H9 (cell line): ENCODE measurements at regions not wholly inside any gene's neighbourhood (a gene's known extent, or its start where the extent isn't known, plus 50 kb on each side); places are given as distances from the start of the nearest gene placed in this dataset.

Source experiments
- DNase-seq: peaks from one replicate; pipeline ENCODE4 v3.0.0-alpha.2; 2017
- H2AFZ ChIP-seq: one replicate; pipeline ENCODE4 v1.6.1; 2013; ENCODE audit warnings: mild to moderate bottlenecking, low read length, control low read depth, moderate library complexity
- H2AK5ac ChIP-seq: 2 replicates; pipeline ENCODE4 v1.6.1; 2013; ENCODE audit warnings: low read length, control low read depth, mixed read lengths; ENCODE audit not compliant: insufficient read length
- H2BK120ac ChIP-seq: one replicate; pipeline ENCODE4 v1.6.1; 2013; ENCODE audit warnings: low read depth, mild to moderate bottlenecking, low read length, control low read depth, inconsistent platforms; ENCODE audit not compliant: poor library complexity, severe bottlenecking
- H2BK12ac ChIP-seq: 2 replicates; pipeline ENCODE4 v1.6.1; 2013; ENCODE audit warnings: low read length, control low read depth, mixed read lengths, low read depth; ENCODE audit not compliant: insufficient read length
- H2BK15ac ChIP-seq: 2 replicates; pipeline ENCODE4 v1.6.1; 2013; ENCODE audit warnings: low read depth, low read length, control low read depth
- H2BK20ac ChIP-seq: one replicate; pipeline ENCODE4 v1.6.1; 2013; ENCODE audit warnings: low read depth, mild to moderate bottlenecking, low read length, control low read depth, inconsistent platforms; ENCODE audit not compliant: poor library complexity, severe bottlenecking
- H2BK5ac ChIP-seq: 2 replicates; pipeline ENCODE4 v1.6.1; 2013; ENCODE audit warnings: low read length, control low read depth, mixed read lengths; ENCODE audit not compliant: insufficient read length
- H3K14ac ChIP-seq: 2 replicates; pipeline ENCODE4 v1.6.1; 2013; ENCODE audit warnings: low read length, control low read depth; ENCODE audit not compliant: insufficient read depth
- H3K18ac ChIP-seq: 2 replicates; pipeline ENCODE4 v1.6.1; 2013; ENCODE audit warnings: low read depth, mild to moderate bottlenecking, mixed read lengths, low read length, control low read depth; ENCODE audit not compliant: insufficient read length
- H3K23ac ChIP-seq: 2 replicates; pipeline ENCODE4 v1.6.1; 2013; ENCODE audit warnings: low read length, control low read depth, mixed read lengths, low read depth; ENCODE audit not compliant: insufficient read length
- H3K23me2 ChIP-seq: 2 replicates; pipeline ENCODE4 v1.6.1; 2013; ENCODE audit warnings: low read depth, mild to moderate bottlenecking, mixed read lengths, low read length, control low read depth; ENCODE audit not compliant: insufficient read length, poor library complexity, severe bottlenecking
- H3K27ac ChIP-seq: 2 replicates; pipeline ENCODE4 v1.5.1; 2013; ENCODE audit warnings: low read length, control low read depth, mixed read lengths, low read depth; ENCODE audit not compliant: insufficient read length
- H3K27me3 ChIP-seq: 2 replicates; pipeline ENCODE4 v1.6.1; 2013; ENCODE audit warnings: low read length, control low read depth, inconsistent platforms; ENCODE audit not compliant: insufficient read depth
- H3K4ac ChIP-seq: 2 replicates; pipeline ENCODE4 v1.6.1; 2013; ENCODE audit warnings: low read depth, mild to moderate bottlenecking, control low read depth, inconsistent platforms, low read length, moderate library complexity
- H3K4me1 ChIP-seq: 2 replicates; pipeline ENCODE4 v1.6.1; 2013; ENCODE audit warnings: low read length, control low read depth, inconsistent platforms; ENCODE audit not compliant: insufficient read depth
- H3K4me2 ChIP-seq: 2 replicates; pipeline ENCODE4 v1.6.1; 2013; ENCODE audit warnings: low read length, control low read depth, mixed read lengths; ENCODE audit not compliant: insufficient read length, insufficient read depth
- H3K56ac ChIP-seq: 2 replicates; pipeline ENCODE4 v1.6.1; 2013; ENCODE audit warnings: low read depth, mild to moderate bottlenecking, mixed read lengths, low read length, control low read depth; ENCODE audit not compliant: insufficient read length
- H3K79me1 ChIP-seq: 2 replicates; pipeline ENCODE4 v1.6.1; 2013; ENCODE audit warnings: low read depth, mild to moderate bottlenecking, moderate library complexity, low read length, control low read depth, inconsistent platforms; ENCODE audit not compliant: insufficient read depth, poor library complexity, severe bottlenecking
- H3K79me2 ChIP-seq: 2 replicates; pipeline ENCODE4 v1.6.1; 2013; ENCODE audit warnings: low read length, control low read depth, inconsistent platforms; ENCODE audit not compliant: insufficient read depth
- H3K9ac ChIP-seq: 2 replicates; pipeline ENCODE4 v1.6.1; 2013; ENCODE audit warnings: low read length, control low read depth, mixed read lengths; ENCODE audit not compliant: insufficient read length; ENCODE audit errors: extremely low read depth
- H3K9me3 ChIP-seq: one replicate; pipeline ENCODE4 v1.6.1; 2013; ENCODE audit warnings: low read depth, low read length, inconsistent platforms; ENCODE audit not compliant: control insufficient read depth
- H3T11ph ChIP-seq: one replicate; pipeline ENCODE4 v1.6.1; 2013; ENCODE audit warnings: mild to moderate bottlenecking, low read length, control low read depth, inconsistent platforms
- H4K20me1 ChIP-seq: one replicate; pipeline ENCODE4 v1.6.1; 2013; ENCODE audit not compliant: control insufficient read depth, insufficient read length, insufficient read depth
- H4K5ac ChIP-seq: 2 replicates; pipeline ENCODE4 v1.6.1; 2013; ENCODE audit warnings: low read depth, mild to moderate bottlenecking, mixed read lengths, low read length, control low read depth; ENCODE audit not compliant: insufficient read length
- H4K8ac ChIP-seq: replicated peaks from 2 replicates; pipeline ENCODE4 v1.6.1; 2013; ENCODE audit warnings: low read length, control low read depth, mixed read lengths, low read depth; ENCODE audit not compliant: insufficient read length
- H4K91ac ChIP-seq: 2 replicates; pipeline ENCODE4 v1.6.1; 2013; ENCODE audit warnings: low read depth, mild to moderate bottlenecking, moderate library complexity, mixed read lengths, low read length, control low read depth; ENCODE audit not compliant: insufficient read length
- H3K27ac Mint-ChIP-seq, 3 experiments: 2 replicates in 2 of 3; 3 replicates in 1 of 3; pipeline ENCODE4 v1.8.0; 2020 to 2021; ENCODE audit warnings: mixed read lengths in 3 of 3, mild to moderate bottlenecking in 1 of 3, moderate library complexity in 1 of 3
- H3K27me3 Mint-ChIP-seq: 2 replicates; pipeline ENCODE4 v1.8.0; 2021; ENCODE audit warnings: low read depth, mild to moderate bottlenecking, moderate library complexity, mixed read lengths
- H3K36me3 Mint-ChIP-seq, 3 experiments: 2 replicates in 2 of 3; 3 replicates in 1 of 3; pipeline ENCODE4 v1.8.0; 2020 to 2021; ENCODE audit warnings: low read depth in 3 of 3, mixed read lengths in 3 of 3; ENCODE audit not compliant: insufficient read depth in 1 of 3
- H3K4me1 Mint-ChIP-seq, 2 experiments: 2 replicates each; pipeline ENCODE4 v1.8.0; 2020; ENCODE audit warnings: mixed read lengths in 2 of 2
- H3K4me3 Mint-ChIP-seq, 2 experiments: 2 replicates in 1 of 2; 3 replicates in 1 of 2; pipeline ENCODE4 v1.8.0; 2020 to 2021; ENCODE audit warnings: mild to moderate bottlenecking in 2 of 2, mixed read lengths in 2 of 2, moderate library complexity in 1 of 2
- H3K9me3 Mint-ChIP-seq, 2 experiments: 2 replicates in 1 of 2; 3 replicates in 1 of 2; pipeline ENCODE4 v1.8.0; 2020; ENCODE audit warnings: mild to moderate bottlenecking in 2 of 2, mixed read lengths in 2 of 2, moderate library complexity in 1 of 2
- CTCF ChIP-seq: fragments of 200-600 bp; sonication (generic); conservative IDR thresholded peaks from 3 replicates; pipeline ENCODE4 v1.8.0; 2021; ENCODE audit warnings: antibody characterized with exemption, mild to moderate bottlenecking
- WGBS: extraction: QIAGEN DNeasy Blood & Tissue Kit; methylation state at CpG from one replicate; pipeline ENCODE4 v1.1.7; 2013; ENCODE audit warnings: missing lambda C conversion rate, low lambda C conversion rate, mixed read lengths; ENCODE audit not compliant: insufficient read length; ENCODE audit errors: extremely low coverage; 5-methylcytosine and 5-hydroxymethylcytosine counted together

GRCh38 chr20:43398676-43399324 is 58.9 kb upstream of the SRSF6 start:
- no peaks in the 10 kb centered on the region; a peak in 1 of 5 replicates for H3K9me3 Mint-ChIP-seq
- H3K18ac ChIP-seq: no peak overlapping the region
- H3K23ac ChIP-seq: no peak overlapping the region
- no peak overlapping the region for H3T11ph ChIP-seq
- no peaks in the 10 kb centered on the region; the same call in 1 of the 2 replicates for H3K27me3 ChIP-seq
- no peak overlapping the region for H2BK12ac ChIP-seq
- H4K20me1 ChIP-seq: no peaks in the 10 kb centered on the region
- no peaks in the 10 kb centered on the region for H3K23me2 ChIP-seq
- H2AK5ac ChIP-seq: no peak overlapping the region
- H2BK20ac ChIP-seq: no peak overlapping the region
- no peaks in the 10 kb centered on the region for H3K9me3 ChIP-seq
- H2BK15ac ChIP-seq: no peak overlapping the region
- H3K4ac ChIP-seq: no peak overlapping the region
- H4K8ac ChIP-seq: no peak overlapping the region
- H3K79me2 ChIP-seq: no peaks in the 10 kb centered on the region
- no peaks in the 10 kb centered on the region for H3K4me1 Mint-ChIP-seq
- WGBS: no CpG with 5 or more reads among the region's 8 CpGs
- no peak overlapping the region for H2BK5ac ChIP-seq
- H4K5ac ChIP-seq: no peak overlapping the region
- no peak overlapping the region for H3K14ac ChIP-seq
- no peak overlapping the region for H3K9ac ChIP-seq
- no peak overlapping the region for H4K91ac ChIP-seq
- no peak overlapping the region for H3K27ac ChIP-seq
- no peak overlapping the region for H2AFZ ChIP-seq
- peaks cover 18% of the 10 kb centered on the region for H3K27me3 Mint-ChIP-seq
- H3K36me3 Mint-ChIP-seq: no peaks in the 10 kb centered on the region; a peak in 1 of 7 replicates
- no peak overlapping the region for H3K4me3 Mint-ChIP-seq
- no peak overlapping the region for H3K56ac ChIP-seq
- no peaks in the 10 kb centered on the region for H3K4me1 ChIP-seq
- H3K79me1 ChIP-seq: no peaks in the 10 kb centered on the region
- no peak for TF ChIP-seq CTCF
- H3K4me2 ChIP-seq: no peak overlapping the region
- H3K27ac Mint-ChIP-seq: no peak overlapping the region
- H2BK120ac ChIP-seq: no peak overlapping the region
- no peak for DNase-seq
